Subcutaneous abdominal adipose tissue (tissue), 5 donors: ENCODE measurements at regions not wholly inside any gene's neighbourhood (a gene's known extent, or its start where the extent isn't known, plus 50 kb on each side); places are given as distances from the start of the nearest gene placed in this dataset.

Experiments
- H3K27ac ChIP-seq: one replicate; pipeline ENCODE4 v1.7.0; 2013; ENCODE audit warnings: low read depth, mild to moderate bottlenecking, inconsistent platforms, low read length, moderate library complexity
- H3K27me3 ChIP-seq, 5 donors: one replicate each; pipeline ENCODE4 v1.7.0; 2013; ENCODE audit warnings: low read length in 5 of 5, inconsistent platforms in 1 of 5; ENCODE audit not compliant: control insufficient read depth in 5 of 5, insufficient read depth in 4 of 5
- H3K36me3 ChIP-seq, 5 donors: one replicate each; pipeline ENCODE4 v1.7.0; 2013; ENCODE audit warnings: low read length in 5 of 5; ENCODE audit not compliant: control insufficient read depth in 5 of 5, insufficient read depth in 5 of 5
- H3K4me1 ChIP-seq, 5 donors: one replicate each; pipeline ENCODE4 v1.7.0; 2013; ENCODE audit warnings: low read length in 5 of 5, mild to moderate bottlenecking in 3 of 5, moderate library complexity in 1 of 5; ENCODE audit not compliant: control insufficient read depth in 5 of 5, insufficient read depth in 5 of 5
- H3K4me3 ChIP-seq, 5 donors: one replicate each; pipeline ENCODE4 v1.7.0; 2013; ENCODE audit warnings: low read length in 5 of 5, low read depth in 1 of 5
- H3K9ac ChIP-seq, 5 donors: one replicate each; pipeline ENCODE4 v1.7.0; 2013; ENCODE audit warnings: low read length in 5 of 5, mild to moderate bottlenecking in 4 of 5, moderate library complexity in 3 of 5
- H3K9me3 ChIP-seq, 5 donors: one replicate each; pipeline ENCODE4 v1.7.0; 2013; ENCODE audit warnings: low read length in 5 of 5; ENCODE audit not compliant: control insufficient read depth in 5 of 5
- donor health status: healthy.
- donor health status: healthy.
- donor health status: healthy.
- donor health status: healthy.
- donor health status: healthy.

GRCh38 chrX:120021927-120022326 is 55.6 kb downstream of the RHOXF2B start:
- Histone ChIP-seq H3K9ac (no peak overlapping the region), H3K36me3 (no peaks in the 10 kb centered on the region), H3K4me1 (no peaks in the 10 kb centered on the region), H3K27me3 (peaks cover 11 to 43% (median 14%) of the 10 kb centered on the region in 5 donors), H3K27ac (no peak overlapping the region), H3K9me3 (peaks cover 0 to 3% (median 0%) of the 10 kb centered on the region in 5 donors), H3K4me3 (no peak overlapping the region)

GRCh38 chrX:120020305-120020704 is 57.2 kb downstream of the RHOXF2B start:
- H3K4me3 ChIP-seq, result no peak overlapping the region
- no peak overlapping the region for H3K9ac ChIP-seq
- peaks cover 17 to 55% (median 24%) of the 10 kb centered on the region in 5 donors for H3K27me3 ChIP-seq
- H3K9me3 ChIP-seq, result no peaks in the 10 kb centered on the region
- H3K4me1 ChIP-seq, result peaks cover 0 to 10% (median 9%) of the 10 kb centered on the region in 5 donors
- H3K36me3 ChIP-seq, result no peaks in the 10 kb centered on the region
- no peak overlapping the region for H3K27ac ChIP-seq

- Histone ChIP-seq H3K27me3 (peaks cover 23 to 54% (median 30%) of the 10 kb centered on the region in 5 donors), H3K27ac (no peak overlapping the region), H3K4me1 (peaks cover 0 to 18% (median 12%) of the 10 kb centered on the region in 5 donors), H3K4me3 (peak overlapping the region in 4 of 5 donors; percentile 43 to 55 (median 47)), H3K9me3 (no peaks in the 10 kb centered on the region), H3K9ac (no peak overlapping the region), H3K36me3 (no peaks in the 10 kb centered on the region)
Measured at GRCh38 chrX:120016068-120016441, 61.4 kb downstream of the RHOXF2B start.

- Histone ChIP-seq H3K36me3 (no peaks in the 10 kb centered on the region), H3K27me3 (peaks cover 23 to 54% (median 30%) of the 10 kb centered on the region in 5 donors), H3K27ac (no peak overlapping the region), H3K4me1 (peaks cover 0 to 18% (median 12%) of the 10 kb centered on the region in 5 donors), H3K4me3 (peak overlapping the region; percentile 43 to 55 (median 50)), H3K9me3 (no peaks in the 10 kb centered on the region), H3K9ac (no peak overlapping the region)
Measured at GRCh38 chrX:120015145-120016067, 62.1 kb downstream of the RHOXF2B start.

- H3K9ac ChIP-seq, result no peak overlapping the region
Measured at GRCh38 chrX:120014354-120015130, 62.9 kb downstream of the RHOXF2B start.

GRCh38 chrX:120001787-120002186 is 58.2 kb upstream of the NKAP start:
- H3K27ac ChIP-seq, result no peak overlapping the region
- no peak overlapping the region for H3K9ac ChIP-seq
- H3K36me3 ChIP-seq, result no peaks in the 10 kb centered on the region
- H3K9me3 ChIP-seq, result no peaks in the 10 kb centered on the region
- H3K4me3 ChIP-seq, result no peak overlapping the region
- H3K27me3 ChIP-seq, result peaks cover 23 to 49% (median 37%) of the 10 kb centered on the region in 5 donors
- H3K4me1 ChIP-seq, result peaks cover 0 to 17% (median 8%) of the 10 kb centered on the region in 5 donors

More at GRCh38 chrX:120014354-120015130, 62.9 kb downstream of the RHOXF2B start:
- no peaks in the 10 kb centered on the region for H3K9me3 ChIP-seq
- peaks cover 23 to 47% (median 30%) of the 10 kb centered on the region in 5 donors for H3K27me3 ChIP-seq
- peaks cover 0 to 18% (median 12%) of the 10 kb centered on the region in 5 donors for H3K4me1 ChIP-seq
- H3K4me3 ChIP-seq, result peak overlapping the region; percentile 41 to 55 (median 44)
- H3K36me3 ChIP-seq, result no peaks in the 10 kb centered on the region
- no peak overlapping the region for H3K27ac ChIP-seq

- no peaks in the 10 kb centered on the region for H3K36me3 ChIP-seq
- peaks cover 0 to 17% (median 8%) of the 10 kb centered on the region in 5 donors for H3K4me1 ChIP-seq
- H3K9ac ChIP-seq, result no peak overlapping the region
- no peak overlapping the region for H3K27ac ChIP-seq
- H3K27me3 ChIP-seq, result peaks cover 23 to 60% (median 48%) of the 10 kb centered on the region in 5 donors
- peak overlapping the region in 1 of 5 donors; percentile 34 for H3K4me3 ChIP-seq
- H3K9me3 ChIP-seq, result no peaks in the 10 kb centered on the region
Measured at GRCh38 chrX:120000490-120001246, 57.1 kb upstream of the NKAP start.

GRCh38 chrX:119999087-119999634 is 55.6 kb upstream of the NKAP start:
- Histone ChIP-seq H3K36me3 (no peaks in the 10 kb centered on the region), H3K27me3 (peaks cover 31 to 72% (median 54%) of the 10 kb centered on the region in 5 donors), H3K4me1 (peaks cover 0 to 17% (median 8%) of the 10 kb centered on the region in 5 donors), H3K4me3 (no peak overlapping the region), H3K27ac (no peak overlapping the region), H3K9ac (no peak overlapping the region), H3K9me3 (no peaks in the 10 kb centered on the region)

GRCh38 chrX:119997570-119997969 is 54.0 kb upstream of the NKAP start:
- Histone ChIP-seq H3K4me1 (peaks cover 0 to 17% (median 8%) of the 10 kb centered on the region in 5 donors), H3K36me3 (no peaks in the 10 kb centered on the region), H3K4me3 (no peak overlapping the region), H3K27ac (no peak overlapping the region), H3K27me3 (peaks cover 32 to 77% (median 59%) of the 10 kb centered on the region in 5 donors), H3K9me3 (no peaks in the 10 kb centered on the region), H3K9ac (no peak overlapping the region)
